ENCODE measurements at regions not wholly inside any gene's neighbourhood (a gene's known extent, or its start where the extent isn't known, plus 50 kb on each side); places are given as distances from the start of the nearest gene placed in this dataset.
"Not testable (repeated sequence)": the region's sequence is repeated elsewhere in the genome, so short reads cannot be mapped to it uniquely, and the experiment has no call there.

DNA sequence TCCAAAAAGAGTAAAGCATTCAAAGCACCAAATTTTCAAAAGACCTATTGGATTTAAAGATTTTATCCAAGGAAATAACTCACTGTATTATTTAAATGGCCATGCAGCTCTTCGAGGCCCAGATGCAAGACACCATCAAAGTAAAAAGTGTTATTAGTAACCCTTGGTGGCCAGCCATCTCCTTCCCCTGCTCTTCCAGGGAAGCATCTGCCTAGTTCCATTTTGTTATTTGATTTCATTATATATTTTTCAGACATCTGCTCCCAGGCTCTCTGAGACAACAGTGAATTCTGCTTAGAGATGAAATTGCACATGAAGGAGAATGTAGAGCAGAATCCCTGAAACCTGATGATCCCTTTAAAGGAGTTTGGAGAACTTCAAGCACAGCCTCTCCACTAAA, 252.3 kb upstream of the TBX18 start:
- DNase-seq (ENCODE audit: low read depth in 2 of 2) = no peak

DNA sequence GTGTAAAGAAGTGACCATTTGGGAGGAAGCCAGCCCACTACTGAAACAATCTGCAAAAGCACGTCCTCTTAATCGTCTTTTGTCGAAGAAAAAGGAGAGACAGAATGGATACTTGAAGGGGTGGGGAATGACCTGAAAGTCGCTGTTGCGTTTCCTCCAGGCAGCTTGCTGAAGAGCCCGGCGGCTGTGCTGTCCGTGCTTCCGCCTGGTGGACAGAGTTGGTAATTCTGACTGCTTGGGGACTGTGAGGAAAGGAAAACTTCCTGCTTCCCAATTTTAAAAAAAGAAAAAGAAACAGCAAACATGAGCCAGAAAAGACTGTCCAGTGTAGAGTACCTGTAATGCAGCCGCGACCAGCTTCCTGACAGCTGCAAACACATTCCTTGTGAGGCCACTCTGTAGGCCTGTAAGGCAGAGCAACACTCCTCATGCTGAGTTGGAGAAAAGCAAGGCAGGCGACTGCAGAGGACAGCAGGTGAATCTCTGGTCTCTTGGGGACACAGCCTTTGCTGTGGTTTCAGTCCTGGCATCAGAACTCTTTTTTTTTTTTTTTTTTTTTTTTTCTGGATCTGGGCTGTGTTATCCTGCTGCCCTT, 251.1 kb upstream of the TBX18 start:
- DNase-seq (ENCODE audit: low read depth in 2 of 2) = no peak

DNA sequence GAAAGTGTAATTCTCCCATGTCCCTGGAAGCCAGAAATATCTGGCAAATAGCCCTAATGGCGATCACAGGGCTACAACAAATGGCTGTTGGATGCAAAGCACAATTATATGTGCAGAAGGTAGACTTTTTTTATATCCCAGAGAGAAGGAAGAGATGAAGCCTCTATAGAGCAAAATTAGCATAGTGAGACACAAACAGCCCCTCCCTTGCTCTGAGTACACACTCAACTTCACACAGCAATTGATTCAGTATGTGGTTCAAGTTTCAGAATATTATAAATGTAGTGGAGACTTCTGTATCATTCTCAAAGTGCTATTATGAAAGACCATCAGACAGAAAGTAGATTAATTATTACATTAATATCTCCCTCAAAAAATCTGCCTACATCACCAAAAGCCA, 246.5 kb upstream of the TBX18 start:
- DNase-seq (ENCODE audit: low read depth in 2 of 2) = no peak

DNA sequence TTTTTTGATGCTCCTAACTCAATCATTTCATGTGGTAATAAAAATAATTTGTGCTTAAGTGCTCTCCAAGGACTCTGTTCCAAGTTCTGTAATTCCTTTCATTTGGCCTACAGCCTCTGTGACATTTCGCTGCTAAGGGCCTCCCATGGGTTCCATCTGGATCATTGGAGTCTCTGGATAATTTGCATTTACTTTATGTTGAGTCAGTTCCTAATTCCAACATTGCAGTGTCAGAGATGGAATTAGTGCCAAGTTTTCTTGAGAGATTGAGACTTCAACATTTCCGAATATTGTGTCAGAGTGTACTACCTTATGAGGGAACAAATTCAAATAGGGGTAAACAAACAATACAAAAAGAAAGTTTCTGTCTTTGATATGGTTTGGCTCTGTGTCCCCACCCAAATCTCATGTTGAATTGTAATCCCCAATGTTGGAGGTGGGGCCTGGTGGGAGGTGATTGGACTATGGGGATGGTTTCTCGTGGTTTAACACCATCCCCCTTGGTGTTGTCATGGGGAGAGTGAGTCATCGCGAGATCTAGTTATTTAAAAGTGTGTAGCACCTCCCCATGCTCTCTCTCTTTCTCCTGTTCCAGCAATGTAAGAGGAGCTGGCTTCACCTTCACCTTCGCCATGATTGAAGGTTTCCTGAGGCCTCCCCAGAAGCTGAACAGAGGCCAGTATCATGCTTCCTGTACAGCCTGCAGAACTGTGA, 244.1 kb upstream of the TBX18 start:
- DNase-seq (ENCODE audit: low read depth in 2 of 2) = no peak

DNA sequence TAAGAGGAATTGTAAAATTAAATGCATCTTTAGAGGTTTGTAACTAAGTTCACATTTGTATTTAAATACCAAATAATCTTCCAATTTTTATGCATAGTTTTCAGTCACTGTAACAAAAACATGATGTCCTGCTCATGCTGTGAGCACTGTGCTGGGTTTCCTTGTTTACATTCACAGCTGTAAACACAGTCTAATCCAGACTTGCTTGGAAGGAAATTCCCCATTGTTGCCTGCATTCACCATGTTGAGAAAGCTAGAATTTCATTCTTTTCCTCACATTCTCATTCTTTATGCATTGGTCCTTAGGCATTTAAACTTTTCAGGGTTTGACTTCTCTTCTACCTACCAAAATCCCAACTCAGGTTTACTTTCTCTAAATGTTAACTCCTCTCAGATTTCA, 242.0 kb upstream of the TBX18 start:
- no peak for DNase-seq (ENCODE audit: low read depth in 2 of 2)

DNA sequence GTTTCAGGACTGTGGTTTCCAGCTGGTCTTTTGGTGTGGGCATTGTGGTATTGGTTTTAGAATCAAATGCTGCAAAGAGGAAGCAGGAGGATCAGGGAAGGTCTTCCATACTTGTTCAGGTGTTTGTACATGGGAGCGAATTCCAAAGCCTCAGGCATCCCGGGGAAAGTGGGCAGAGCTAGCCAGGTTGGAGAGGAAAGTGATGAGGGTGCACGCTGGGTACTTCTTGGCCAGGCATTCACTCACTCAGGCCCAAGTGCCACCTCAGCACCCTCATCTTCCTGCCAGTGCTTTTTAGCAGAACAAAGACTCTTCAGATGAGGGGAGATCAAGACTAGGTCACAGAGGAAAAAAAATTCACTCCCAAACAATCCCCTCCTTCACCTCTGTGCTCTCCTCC, 241.1 kb upstream of the TBX18 start:
- DNase-seq (ENCODE audit: low read depth in 2 of 2) = no peak

DNA sequence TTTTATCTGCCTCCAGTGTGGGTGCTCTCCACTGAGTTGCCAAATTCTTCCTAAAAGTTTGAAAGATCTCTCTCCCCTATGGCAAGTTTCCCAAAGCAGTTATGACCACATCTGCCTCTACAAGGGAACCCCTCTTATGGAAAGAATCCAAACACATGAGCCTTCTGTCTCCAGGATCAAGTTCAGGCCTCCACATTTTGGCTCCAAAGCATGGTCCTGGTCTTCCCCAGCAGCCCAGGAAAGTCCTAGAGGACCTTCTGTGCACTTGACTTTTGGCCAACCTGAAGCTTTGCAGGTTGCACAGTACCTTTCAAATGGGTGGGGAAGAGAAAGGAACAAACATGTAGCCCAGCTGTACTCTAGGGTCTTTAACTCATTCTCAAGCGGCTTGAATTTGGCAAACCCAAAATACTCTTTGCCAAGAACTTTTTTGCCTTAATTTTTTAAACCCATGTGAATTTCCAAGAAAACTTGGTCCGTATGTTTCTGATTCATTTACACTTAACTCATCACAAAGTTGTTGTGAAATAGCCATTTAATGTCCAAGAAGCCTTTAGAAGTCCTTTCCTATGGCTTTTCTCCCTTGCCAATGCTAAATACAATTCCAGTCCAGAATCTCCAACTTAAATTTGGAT, 240.1 kb upstream of the TBX18 start:
- DNase-seq (ENCODE audit: low read depth in 2 of 2) = no peak

DNA sequence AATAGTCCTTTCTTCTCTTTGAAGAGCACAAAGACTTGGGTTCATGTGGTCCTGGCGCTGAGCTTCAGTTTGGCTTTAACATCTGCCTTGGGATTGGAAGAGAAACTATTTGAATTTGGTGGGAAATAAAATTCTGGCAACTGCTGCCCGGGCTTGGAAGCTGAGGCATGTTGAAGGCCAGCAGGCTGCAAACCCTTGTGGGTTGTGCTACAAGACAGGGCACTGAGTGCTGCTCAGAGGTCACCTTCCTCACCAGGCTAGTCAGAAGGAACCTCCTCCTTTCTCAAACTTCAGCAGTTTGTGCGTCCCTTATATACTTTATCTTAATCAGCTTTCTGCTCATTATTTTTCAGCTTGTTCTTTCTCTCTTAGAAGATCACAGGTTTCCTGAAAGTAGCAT, 238.4 kb upstream of the TBX18 start:
- no peak for DNase-seq (ENCODE audit: low read depth in 2 of 2)

DNA sequence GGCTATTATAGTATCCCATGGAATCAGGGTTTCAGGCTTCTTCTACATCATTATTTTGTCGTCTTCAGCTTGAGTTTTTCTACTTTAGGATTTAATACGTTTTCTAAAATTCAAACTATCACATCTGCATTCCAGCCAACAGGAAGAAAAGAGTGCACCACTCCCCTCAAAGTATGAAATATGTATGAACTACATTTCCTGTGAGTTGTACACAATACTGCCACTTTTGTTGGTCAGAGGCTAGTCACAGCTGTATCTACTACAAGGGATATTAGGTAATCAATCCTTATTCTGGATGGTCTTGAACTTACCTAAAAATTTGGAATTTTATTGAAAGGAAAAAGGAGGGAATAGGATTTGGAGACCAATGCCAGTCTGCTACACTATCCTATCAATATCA, 235.6 kb upstream of the TBX18 start:
- no peak for DNase-seq (ENCODE audit: low read depth in 2 of 2)

DNA sequence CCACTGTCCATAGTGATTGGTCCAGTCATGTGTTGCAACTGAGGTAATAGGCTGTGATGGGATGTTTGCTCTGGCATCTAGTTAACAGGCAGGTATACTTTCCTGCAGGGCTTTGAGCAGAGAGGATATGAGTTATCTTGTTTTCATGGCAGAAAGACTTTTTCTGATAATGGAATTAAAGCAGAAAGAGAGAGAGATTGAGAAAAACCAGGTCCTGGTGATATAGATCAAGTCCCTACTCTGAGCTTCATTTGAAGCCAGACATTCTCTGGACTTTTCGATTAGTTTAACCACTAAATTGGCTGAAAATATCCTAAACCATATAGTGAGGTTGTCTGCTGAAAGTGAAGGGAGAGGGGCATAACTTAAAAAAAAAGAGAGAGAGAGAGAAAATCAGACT, 233.8 kb upstream of the TBX18 start:
- DNase-seq (ENCODE audit: low read depth in 2 of 2) = no peak

DNA sequence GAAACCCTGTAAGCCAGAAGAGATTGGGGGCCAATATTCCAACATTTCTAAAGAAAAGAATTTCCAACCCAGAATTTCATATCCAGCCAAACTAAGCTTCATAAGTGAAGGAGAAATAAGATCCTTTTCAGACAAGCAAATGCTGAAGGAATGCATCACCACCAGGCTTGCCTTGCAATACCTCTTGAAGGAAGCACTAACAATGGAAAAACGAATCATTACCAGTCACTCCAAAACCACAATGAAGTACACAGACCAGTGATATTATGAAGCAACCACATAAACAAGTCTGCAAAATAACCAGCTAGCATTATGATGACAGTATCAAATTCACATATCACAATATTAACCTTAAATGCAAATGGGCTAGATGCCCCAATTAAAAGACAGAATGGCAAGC, 224.4 kb upstream of the TBX18 start:
- DNase-seq (ENCODE audit: low read depth in 2 of 2) = not testable (repeated sequence)

DNA sequence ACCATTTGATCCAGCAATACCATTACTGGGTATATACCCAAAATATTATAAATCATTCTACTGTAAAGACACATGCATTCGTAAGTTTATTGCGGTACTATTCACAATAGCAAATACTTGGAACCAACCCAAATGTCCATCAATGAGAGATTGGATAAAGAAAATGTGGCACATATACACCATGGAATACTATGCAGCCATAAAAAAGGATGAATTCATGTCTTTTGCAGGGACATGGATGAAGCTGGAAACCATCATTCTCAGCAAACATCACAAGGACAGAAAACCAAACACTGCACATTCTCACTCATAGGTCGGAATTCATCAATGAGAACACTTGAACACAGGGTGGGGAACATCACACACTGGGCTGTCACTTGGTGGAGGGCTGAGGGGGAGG, 221.1 kb upstream of the TBX18 start:
- not testable (repeated sequence) for DNase-seq (ENCODE audit: low read depth in 2 of 2)

DNA sequence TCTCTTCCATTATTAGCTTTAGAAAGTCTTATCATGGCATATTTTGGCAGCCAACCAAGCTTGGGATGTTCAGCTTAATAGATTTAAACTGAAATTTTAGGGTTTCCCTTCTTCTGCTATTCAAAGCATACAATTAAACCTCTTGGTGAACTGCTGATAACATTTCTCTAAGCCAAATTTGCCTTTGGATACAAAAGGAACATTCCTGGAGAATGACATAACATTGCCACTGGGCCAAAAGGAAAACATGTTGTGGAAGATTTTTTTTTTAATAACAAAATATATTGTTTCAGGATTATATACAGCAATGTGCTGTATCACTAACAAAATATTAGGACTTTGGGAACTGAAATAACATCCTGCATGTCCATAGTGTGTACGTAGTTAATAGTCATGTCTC, 215.1 kb upstream of the TBX18 start:
- no peak for DNase-seq (ENCODE audit: low read depth in 2 of 2)

DNA sequence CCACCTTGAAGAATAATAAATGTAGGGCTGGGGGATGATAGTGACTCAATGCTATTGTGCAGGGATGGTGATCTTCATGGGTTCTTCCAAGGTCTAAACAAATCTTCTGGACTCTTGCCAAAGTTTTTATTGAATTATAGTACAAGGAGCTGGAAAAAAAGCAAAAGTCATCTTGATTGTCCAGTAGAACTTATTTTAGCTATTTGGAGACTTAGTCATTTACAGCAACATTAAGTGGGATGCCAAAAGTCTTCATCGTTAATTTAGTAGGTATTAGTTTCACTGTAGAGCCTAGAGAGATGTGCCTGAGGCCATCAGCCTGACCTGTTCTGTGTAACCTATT, 212.9 kb upstream of the TBX18 start:
- DNase-seq (ENCODE audit: low read depth in 2 of 2) = no peak

DNA sequence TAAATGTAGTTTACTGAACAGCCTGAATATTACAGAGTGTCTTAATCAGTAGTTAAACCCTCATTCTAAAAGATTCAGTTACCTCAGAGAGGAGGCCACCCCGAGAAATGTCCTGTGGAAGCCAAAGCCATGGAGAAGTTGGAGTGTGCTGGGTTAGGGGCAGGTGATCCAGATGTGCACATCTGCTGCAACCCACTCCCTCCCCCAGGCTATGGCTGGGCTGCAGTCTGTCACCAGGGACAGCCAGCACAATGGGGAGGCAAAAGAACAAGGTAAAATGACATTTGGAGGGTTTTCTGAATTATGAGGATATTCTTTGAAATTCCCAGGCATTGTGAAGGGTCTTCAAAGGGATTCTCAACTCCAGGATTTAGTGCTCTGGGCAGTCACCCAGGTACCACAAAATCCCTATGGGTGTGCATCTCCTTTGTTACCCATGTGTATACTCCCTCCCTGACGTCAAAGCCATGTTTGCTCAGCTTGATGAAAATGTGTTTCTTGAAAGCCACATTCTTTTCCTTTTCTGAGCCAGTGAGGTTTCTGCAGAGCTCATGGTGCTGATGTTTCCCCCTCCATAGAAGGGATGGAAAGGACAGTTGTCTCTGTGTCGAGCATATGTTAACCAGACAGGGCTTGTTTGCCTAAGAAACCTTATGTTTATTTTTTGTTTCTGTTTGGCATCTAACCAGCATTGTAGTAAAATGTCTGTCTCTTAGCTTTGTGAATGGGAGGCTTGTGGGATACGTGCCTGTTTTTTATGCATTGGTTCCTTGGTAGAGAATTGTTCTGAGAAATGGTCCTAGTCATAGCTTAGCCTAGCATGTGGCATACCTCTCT, 212.3 kb upstream of the TBX18 start:
- no peak for DNase-seq (ENCODE audit: low read depth in 2 of 2)

DNA sequence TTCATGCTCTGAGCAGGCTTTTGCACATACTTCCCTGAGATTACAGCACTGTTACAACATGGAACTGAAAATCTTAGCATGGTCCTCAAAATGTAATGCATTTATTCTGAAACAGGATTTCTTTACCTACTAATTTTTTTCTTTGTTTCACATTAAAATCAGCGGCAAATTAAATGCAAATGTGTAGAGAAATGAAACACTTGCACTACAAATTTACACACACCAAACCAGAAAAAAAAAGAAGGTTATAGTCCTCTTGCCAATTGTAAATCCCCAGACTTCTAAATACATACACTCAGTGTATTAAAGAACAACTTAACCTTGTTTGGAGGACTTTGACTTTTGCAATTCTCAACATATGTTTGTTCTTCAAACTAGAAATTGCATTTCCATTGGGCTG, 210.9 kb upstream of the TBX18 start:
- no peak for DNase-seq (ENCODE audit: low read depth in 2 of 2)

DNA sequence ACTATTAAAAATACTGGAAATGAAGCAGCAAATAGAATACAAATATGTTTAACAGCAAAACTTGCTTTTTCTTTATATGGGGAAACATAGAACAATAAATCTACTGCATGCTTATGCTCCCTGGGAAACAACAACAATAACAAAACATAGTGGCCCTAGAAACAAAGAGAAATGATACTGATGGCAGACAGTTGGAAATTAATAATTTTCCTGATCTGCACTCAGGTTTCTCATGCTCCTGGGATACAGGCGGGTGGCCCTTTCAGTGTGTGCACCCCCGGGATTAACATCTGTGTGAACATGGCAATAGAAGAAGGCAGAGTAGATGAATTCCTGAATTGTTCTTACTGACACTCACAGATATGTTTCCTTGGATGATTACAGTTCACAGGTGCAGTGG, 209.2 kb upstream of the TBX18 start:
- DNase-seq (ENCODE audit: low read depth in 2 of 2) = no peak

DNA sequence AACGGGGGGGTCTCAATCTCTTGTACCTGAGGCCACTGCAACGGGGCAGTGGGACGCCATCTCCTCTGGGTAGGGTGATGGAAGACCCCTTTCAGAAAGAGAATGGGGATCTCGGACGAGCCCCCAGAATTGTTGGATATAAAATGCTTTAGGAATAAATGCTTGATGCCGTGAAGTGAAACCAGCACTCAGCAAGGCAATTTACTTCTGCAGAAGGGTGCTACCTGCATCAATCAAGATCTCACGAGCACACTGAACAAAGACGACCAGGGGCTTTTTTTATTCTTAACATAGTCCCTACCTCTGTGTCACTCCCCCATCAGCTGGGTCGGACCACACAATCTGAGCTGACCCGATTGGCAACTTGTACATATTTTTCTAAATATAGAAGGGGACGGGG, 203.6 kb upstream of the TBX18 start:
- no peak for DNase-seq (ENCODE audit: low read depth in 2 of 2)

DNA sequence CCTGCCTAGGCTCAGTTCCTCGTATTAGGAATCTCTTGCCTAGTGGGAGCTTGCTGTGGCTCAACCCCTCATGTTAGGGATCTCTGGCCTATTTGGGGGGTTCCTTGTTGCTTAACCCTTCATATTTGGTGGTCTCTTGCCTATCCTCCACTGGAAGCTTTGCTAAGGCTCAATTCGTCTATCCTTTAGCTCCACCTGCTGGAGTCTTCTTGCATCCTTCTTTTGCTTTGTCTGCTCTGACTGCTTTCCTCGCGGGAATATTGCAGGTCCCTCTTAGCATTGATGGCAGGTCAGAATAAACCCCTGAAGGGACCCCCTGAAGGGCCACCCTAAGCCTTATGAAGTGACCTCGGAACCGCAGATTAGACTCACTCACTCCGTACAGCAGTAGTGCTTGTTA, 203.0 kb upstream of the TBX18 start:
- DNase-seq (ENCODE audit: low read depth in 2 of 2) = no peak

DNA sequence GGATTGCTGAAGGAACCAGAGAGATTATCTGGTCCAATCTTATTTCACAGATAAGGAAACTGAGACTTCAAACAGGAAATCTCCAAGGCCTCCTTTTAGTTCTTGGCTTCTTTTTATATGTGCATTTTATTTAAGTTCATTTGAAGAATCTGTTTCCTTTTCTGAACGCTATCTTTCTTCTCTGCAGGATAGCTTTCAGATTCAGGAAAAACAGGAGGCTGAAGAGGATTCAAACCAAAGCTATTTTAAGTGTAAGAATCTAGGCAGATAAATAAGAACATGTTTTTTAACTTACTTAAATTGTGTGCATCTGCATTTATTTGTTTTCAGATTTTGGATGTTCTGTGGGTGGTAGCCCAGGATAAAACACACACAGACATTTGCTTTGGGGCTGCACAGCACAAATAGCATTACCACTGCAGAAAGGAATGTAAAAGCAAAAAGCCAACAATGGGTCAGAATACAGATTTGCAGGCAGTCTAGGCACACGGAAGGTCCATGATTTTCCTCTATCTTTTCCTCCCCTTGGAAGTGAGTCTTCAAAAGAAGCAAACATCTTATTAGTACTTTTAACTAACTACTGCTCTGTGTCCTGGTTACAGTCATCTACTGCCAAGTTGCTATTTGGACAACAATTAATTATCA, 188.8 kb upstream of the TBX18 start:
- no peak for DNase-seq (ENCODE audit: low read depth in 2 of 2)

DNA sequence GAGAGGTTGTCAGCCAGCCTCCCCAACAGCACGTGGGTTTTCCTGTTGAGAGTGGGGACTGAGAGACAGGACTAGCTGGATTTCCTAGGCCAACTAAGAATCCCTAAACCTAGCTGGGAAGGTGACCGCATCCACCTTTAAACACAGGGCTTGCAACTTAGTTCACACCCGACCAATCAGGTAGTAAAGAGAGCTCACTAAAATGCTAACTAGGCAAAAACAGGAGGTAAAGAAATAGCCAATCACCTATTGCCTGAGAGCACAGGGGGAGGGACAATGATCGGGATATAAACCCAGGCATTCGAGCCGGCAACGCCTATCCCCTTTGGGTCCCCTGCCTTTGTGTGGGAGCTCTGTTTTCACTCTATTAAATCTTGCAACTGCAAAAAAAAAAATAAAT, 180.5 kb upstream of the TBX18 start:
- DNase-seq (ENCODE audit: low read depth in 2 of 2) = not testable (repeated sequence)

DNA sequence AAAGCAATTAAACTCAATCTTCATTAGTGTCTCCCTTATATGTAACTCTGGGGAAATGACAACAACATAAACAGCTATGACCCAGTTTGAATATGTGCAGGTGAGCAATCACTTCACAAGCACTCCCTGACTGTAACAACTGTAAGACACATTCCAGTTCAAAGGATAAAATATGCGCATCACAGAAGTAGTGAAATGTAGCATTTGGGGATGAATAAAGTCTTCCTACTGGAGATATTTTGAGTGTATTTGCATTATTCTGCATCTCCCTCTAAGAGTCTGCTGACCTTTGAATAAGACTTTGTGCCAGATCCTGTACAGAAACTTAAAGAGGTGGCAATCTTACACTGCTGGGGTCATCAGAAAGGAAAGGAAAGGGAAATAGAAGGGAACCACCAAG, 179.5 kb upstream of the TBX18 start:
- no peak for DNase-seq (ENCODE audit: low read depth in 2 of 2)

Data from stimulated activated CD8-positive, alpha-beta memory T cell treated with anti-CD3 and anti-CD28 coated beads, Interleukin-15, amount 100 ng/mL, for 48 hours (primary cell).